ENCODE measurements at regions not wholly inside any gene's neighbourhood (a gene's known extent, or its start where the extent isn't known, plus 50 kb on each side); places are given as distances from the start of the nearest gene placed in this dataset.

DNA sequence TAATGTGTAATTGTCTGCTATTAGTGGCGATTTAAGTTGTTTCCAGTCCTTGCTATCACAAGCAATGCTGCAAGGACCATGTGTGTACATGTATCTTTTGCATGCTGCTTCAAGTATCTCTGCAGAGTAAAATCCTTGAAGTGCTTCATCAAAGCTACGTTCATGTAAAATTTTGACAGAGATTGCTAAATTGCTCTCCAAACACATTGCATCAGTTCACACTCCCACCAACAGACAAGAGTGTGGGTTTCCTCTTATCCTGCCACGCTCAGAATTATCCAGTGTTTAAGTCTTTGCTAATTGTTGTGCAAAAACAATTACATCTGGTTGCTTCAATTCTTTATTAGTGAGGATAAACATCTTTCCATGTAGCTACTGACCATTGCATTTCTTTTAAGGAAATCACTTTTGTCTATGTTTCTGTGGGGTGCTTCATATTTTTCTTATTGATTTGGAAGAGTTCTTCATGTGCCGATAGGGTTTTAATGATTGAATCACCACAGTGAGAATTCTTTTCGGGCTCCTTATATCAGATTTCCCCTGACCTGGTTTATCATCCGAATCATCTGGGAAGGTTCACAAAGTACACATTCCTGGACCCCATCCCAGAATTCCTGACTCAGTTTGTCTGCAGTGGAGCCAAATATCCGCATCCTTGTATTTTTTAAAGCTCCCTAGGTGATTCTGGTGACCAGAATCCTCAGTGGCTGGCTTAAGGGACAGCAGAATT is 56.3 kb upstream of the GALNT2 start:
- no peak for DNase-seq

DNA sequence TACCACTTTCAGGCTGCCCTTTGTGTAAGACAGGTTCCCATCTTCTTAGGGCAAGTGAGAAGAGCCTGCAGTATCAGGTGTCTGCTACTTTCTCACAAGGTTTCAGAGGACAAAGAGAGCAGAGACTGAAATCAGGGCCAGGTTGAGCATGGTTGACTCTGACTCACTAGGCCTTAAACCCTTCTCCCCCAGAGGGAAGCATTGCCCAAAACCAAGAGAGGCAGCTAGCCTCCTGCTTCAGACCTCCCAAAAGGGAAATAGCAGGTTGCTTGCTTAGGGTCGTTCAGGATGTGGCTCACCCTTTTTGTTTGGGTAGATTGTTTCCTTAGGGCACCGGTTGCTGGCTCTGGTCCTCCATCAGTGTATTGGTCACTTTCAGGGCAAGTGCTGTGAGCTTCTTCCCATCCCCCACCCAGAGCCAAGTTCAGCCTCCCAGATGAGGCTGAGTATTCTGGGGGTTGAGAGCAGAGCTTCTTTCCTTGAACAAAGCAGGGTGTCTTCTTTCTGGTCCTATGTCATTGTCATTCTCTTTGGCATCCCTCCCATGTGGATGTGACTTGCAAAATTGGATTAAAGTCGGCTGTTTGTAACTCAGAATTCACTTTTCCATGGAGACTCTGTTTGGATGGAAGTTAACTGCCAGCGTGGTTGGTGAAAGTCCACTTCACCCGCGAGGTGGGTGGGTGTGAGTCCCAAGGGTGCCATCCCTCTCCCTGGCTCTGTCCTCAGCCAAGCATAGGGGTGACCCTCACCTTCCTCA is 55.5 kb upstream of the GALNT2 start:
- DNase-seq, result no peak

DNA sequence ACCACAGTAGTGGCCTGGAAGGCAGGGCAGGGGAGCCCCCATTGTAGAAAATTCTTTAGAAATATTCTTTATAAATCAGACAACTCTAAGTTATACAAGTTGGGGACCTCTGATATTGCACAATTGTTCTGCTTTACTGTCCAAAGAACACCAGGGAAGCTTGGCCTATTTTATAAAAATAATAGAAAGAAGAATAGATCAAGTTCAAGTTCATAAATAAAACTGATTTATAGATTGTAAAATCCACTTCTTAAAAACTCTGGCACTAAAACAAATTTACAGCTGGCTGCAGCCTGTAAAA is 55.0 kb upstream of the GALNT2 start:
- no peak for DNase-seq

DNA sequence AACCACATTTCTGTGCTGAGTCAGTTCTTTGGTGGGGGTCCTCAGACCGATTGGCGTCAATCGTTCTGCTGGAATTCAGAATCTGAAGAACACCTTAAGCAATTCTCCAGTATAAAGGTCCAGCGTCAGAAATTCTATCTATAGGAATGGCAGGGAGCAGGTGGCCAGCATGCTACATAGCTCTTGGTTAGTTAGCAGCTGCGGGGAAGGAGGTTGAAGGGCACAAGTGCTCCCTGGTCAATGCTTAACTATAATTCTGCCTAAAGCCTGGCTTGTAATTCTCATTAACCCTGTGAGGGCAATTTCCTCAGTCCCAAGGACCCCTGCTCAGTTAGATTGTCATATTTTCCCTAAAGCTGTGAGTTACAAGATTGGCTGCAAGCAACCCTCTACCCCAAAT is 54.3 kb upstream of the GALNT2 start:
- no peak for DNase-seq

- no peak for DNase-seq
These were observed 50.9 kb upstream of the GALNT2 start for GRCh38 chr1:230016159-230016558.
